Epithelial cell of proximal tubule (primary cell): ENCODE measurements at regions not wholly inside any gene's neighbourhood (a gene's known extent, or its start where the extent isn't known, plus 50 kb on each side); places are given as distances from the start of the nearest gene placed in this dataset.

ENCODE experiments used
- DNase-seq: peaks from one replicate; pipeline ENCODE4 v3.0.0-alpha.2; 2011; ENCODE audit warnings: low read depth
- H3K4me3 ChIP-seq: 2 replicates; pipeline ENCODE4 v1.5.1; 2011; ENCODE audit warnings: low read depth, mild to moderate bottlenecking, low read length
- CTCF ChIP-seq: conservative IDR thresholded peaks from 2 replicates; pipeline ENCODE4 v1.5.1; 2012; ENCODE audit warnings: low read depth, mild to moderate bottlenecking, low read length

DNA sequence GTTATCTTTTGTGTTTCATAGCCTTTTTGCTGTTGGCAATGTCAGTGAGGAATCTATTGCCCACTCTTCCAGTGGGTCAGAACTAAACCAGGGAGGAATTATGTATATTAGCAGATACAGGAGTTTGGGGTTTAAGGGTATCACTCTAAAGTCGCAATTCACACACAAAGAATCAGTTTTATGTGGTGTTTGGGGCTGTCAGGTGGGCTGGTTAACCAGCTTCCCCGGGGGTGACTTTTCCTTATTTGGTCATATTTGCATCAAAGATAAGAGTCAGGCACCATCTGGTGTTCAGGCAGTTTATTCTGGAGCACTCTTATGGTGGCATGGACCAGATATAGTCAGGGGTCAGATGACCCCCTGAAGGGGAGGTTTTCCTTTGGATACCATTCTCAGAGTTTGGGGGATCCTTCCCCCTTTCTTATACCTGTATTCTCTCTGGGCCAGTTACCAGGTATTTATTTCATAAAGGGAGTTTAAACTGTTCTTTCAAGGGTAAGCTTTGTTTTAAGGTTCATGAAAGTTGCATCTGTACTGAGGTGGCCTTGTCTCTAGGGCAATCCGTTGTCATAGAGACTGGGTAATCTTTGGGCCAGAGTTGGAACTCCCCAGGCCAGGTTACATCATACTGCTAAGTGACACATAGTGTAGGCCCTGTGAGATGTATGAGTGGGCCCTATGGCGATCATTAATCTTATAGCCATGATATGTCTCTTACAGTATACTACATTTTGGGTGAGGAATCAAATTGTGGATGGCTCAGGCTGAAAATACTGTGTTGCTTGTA, 148.2 kb downstream of the RWDD3 start:
- TF ChIP-seq CTCF = no peak
- no peak overlapping the region for H3K4me3 ChIP-seq
- no peak for DNase-seq

- TF ChIP-seq CTCF = no peak
- no peak for DNase-seq
Measured at GRCh38 chr1:95383111-95383510, 149.1 kb downstream of the RWDD3 start.

DNA sequence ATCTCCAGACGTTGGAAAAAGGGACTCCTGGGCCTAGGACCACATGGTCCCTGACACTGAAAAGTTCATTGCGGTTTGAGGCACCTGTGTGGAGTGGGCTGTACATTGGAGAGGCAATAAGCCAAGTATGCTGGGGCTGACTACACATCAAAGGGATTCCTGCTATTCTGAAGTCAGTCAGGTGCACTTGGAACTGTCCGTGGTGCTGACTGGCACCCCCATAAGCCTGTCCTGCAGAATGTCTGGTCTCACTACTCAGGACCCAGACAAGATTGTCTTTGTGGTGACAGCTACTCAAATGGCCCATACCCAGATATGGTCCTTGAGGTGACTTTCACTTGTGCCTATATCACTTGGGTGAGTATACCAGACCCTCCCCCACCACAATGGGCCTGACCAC, 150.6 kb downstream of the RWDD3 start:
- no peak for DNase-seq
- H3K4me3 ChIP-seq = no peak overlapping the region
- no peak for TF ChIP-seq CTCF

More at GRCh38 chr1:95383111-95383510, 149.1 kb downstream of the RWDD3 start:
- H3K4me3 ChIP-seq = no peak overlapping the region

DNA sequence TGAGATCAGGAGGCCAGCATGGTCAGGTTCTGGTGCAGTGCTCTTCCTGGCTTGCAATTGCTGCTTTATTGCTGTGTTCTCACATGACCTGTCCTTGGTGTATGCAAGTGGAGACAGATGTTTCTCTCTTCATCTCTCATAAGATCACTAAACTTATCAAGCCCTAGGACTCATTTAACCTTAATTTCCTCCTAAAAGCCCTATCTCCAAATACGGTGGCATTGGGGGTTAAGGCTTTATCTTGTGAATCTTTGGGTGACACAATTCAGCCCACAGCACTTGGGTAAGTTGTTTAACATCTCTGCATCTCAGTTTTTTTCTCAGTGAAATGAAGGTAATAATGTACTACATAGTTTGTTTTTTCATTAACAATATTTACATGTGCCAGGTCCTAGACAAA, 152.4 kb downstream of the RWDD3 start:
- TF ChIP-seq CTCF = no peak
- no peak overlapping the region for H3K4me3 ChIP-seq
- DNase-seq = no peak

- DNase-seq = no peak
- no peak overlapping the region for H3K4me3 ChIP-seq
- TF ChIP-seq CTCF = no peak
Measured at GRCh38 chr1:95386915-95387314, 152.9 kb downstream of the RWDD3 start.

DNA sequence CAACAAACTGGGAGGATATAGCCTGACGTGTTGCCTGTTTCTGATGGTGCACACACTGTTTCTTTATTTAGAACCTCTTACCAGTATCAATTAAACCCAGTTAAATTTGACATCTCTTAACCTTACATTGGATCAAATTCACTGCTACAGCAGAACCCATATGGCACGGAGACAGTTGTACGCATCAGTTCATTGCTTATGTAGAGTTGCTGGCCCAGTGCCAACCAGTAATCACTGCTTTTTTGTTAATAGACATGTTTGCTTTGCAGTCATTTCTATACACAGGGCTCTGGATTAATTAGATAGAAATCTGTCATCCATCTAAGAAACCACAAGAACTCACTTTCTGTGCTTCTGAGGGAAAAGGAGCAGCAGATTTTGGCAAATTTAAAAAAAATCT, 154.0 kb downstream of the RWDD3 start:
- DNase-seq = no peak
- H3K4me3 ChIP-seq = no peak overlapping the region
- TF ChIP-seq CTCF = no peak

DNA sequence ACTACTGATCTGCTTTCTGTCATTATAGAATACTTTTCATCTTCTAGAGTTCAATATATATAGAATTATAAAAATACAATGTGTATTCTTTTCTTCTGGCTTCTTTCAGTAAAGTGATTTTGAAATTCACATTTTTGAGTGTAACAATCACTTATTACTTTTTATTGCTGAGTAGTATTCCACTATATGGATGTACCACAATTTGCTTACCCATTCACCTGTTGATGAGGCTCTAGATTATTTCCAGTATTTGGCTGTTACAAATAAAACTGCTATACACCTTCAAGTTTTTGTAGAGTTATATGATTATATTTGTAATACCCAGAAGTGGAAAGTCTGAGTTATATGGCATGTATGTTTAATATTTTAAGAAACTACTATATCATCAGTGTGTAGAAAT, 159.4 kb downstream of the RWDD3 start:
- no peak overlapping the region for H3K4me3 ChIP-seq
- no peak for TF ChIP-seq CTCF
- no peak for DNase-seq
